Vagina (tissue), 2 donors: ENCODE measurements at regions not wholly inside any gene's neighbourhood (a gene's known extent, or its start where the extent isn't known, plus 50 kb on each side); places are given as distances from the start of the nearest gene placed in this dataset.

Source experiments
- DNase-seq, 2 donors: peaks; one replicate each; pipeline ENCODE4 v3.0.0-alpha.2; 2017; ENCODE audit errors: extremely low spot score in 2 of 2
- H3K27ac ChIP-seq: fragments of 200-600 bp; sonication (generic); one replicate; pipeline ENCODE4 v1.5.1; 2019
- H3K27me3 ChIP-seq: fragments of 200-600 bp; sonication (generic); one replicate; pipeline ENCODE4 v1.5.1; 2019
- H3K36me3 ChIP-seq, 2 donors: fragments of 200-600 bp; sonication (generic); one replicate each; pipeline ENCODE4 v1.5.1; 2017 to 2019
- H3K4me1 ChIP-seq: fragments of 200-600 bp; sonication (generic); one replicate; pipeline ENCODE4 v1.5.1; 2019
- H3K4me3 ChIP-seq, 2 donors: fragments of 200-600 bp; sonication (generic); 1 replicate in 1 of 2; 2 replicates in 1 of 2; pipeline ENCODE4 v1.5.1; 2016 to 2019
- H3K9me3 ChIP-seq: fragments of 200-600 bp; sonication (generic); one replicate; pipeline ENCODE4 v1.5.1; 2019
- POLR2A ChIP-seq, 2 donors: fragments of 450-650 bp; IDR thresholded peaks; one replicate each; pipeline ENCODE4 v1.6.1; 2017; ENCODE audit warnings: antibody characterized with exemption in 2 of 2, mild to moderate bottlenecking in 2 of 2, moderate library complexity in 2 of 2
- POLR2AphosphoS5 ChIP-seq, 2 donors: sonication (generic); formaldehyde crosslinking; IDR thresholded peaks; one replicate each; pipeline ENCODE4 v1.9.0; 2017; ENCODE audit warnings: antibody characterized with exemption in 2 of 2, mild to moderate bottlenecking in 2 of 2, low read depth in 1 of 2; ENCODE audit not compliant: insufficient read depth in 1 of 2
- intact Hi-C: fragments of 100-400 bp; cut with DNase I; formaldehyde crosslinking; loops from one replicate; pipeline ENCODE4 v1.15.1; 2023
- TF ChIP-seq, protein P1 (sequence below), 3 experiments: fragments of 450-650 bp in 2 of 3; fragments of 200-600 bp in 1 of 3; sonication (generic) in 1 of 3; IDR thresholded peaks; one replicate each; pipeline ENCODE4 v1.5.1; 2017 to 2019; ENCODE audit warnings: antibody characterized with exemption in 3 of 3, mild to moderate bottlenecking in 2 of 3, moderate library complexity in 2 of 3

- Histone ChIP-seq H3K4me3 (no peak overlapping the region), H3K4me1 (no peaks in the 10 kb centered on the region), H3K36me3 (no peaks in the 10 kb centered on the region), H3K9me3 (no peaks in the 10 kb centered on the region), H3K27ac (no peak overlapping the region), H3K27me3 (no peaks in the 10 kb centered on the region)
- no peak for DNase-seq
- intact Hi-C loops, result no loop called here
- TF ChIP-seq, protein P1, sequence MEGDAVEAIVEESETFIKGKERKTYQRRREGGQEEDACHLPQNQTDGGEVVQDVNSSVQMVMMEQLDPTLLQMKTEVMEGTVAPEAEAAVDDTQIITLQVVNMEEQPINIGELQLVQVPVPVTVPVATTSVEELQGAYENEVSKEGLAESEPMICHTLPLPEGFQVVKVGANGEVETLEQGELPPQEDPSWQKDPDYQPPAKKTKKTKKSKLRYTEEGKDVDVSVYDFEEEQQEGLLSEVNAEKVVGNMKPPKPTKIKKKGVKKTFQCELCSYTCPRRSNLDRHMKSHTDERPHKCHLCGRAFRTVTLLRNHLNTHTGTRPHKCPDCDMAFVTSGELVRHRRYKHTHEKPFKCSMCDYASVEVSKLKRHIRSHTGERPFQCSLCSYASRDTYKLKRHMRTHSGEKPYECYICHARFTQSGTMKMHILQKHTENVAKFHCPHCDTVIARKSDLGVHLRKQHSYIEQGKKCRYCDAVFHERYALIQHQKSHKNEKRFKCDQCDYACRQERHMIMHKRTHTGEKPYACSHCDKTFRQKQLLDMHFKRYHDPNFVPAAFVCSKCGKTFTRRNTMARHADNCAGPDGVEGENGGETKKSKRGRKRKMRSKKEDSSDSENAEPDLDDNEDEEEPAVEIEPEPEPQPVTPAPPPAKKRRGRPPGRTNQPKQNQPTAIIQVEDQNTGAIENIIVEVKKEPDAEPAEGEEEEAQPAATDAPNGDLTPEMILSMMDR (IDR thresholded peaks at IDR 0.05), result no peak
- TF ChIP-seq POLR2AphosphoS5 (IDR thresholded peaks at IDR 0.05; ENCODE audit: insufficient read depth in 1 of 2, low read depth in 1 of 2) (no peak), POLR2A (IDR thresholded peaks at IDR 0.05) (no peak)
These were observed 1081.7 kb upstream of the FANCL start for GRCh38 chr2:59322870-59323269.

GRCh38 chr2:59322005-59322404, 1080.9 kb upstream of the FANCL start:
- Histone ChIP-seq H3K9me3 (no peaks in the 10 kb centered on the region), H3K27ac (no peak overlapping the region), H3K4me3 (no peak overlapping the region), H3K27me3 (no peaks in the 10 kb centered on the region), H3K4me1 (no peaks in the 10 kb centered on the region), H3K36me3 (no peaks in the 10 kb centered on the region)
- intact Hi-C loops, result no loop called here
- TF ChIP-seq, protein P1 (IDR thresholded peaks at IDR 0.05), result no peak
- TF ChIP-seq POLR2A (IDR thresholded peaks at IDR 0.05) (no peak), POLR2AphosphoS5 (IDR thresholded peaks at IDR 0.05; ENCODE audit: insufficient read depth in 1 of 2, low read depth in 1 of 2) (no peak)
- DNase-seq, result no peak

DNA sequence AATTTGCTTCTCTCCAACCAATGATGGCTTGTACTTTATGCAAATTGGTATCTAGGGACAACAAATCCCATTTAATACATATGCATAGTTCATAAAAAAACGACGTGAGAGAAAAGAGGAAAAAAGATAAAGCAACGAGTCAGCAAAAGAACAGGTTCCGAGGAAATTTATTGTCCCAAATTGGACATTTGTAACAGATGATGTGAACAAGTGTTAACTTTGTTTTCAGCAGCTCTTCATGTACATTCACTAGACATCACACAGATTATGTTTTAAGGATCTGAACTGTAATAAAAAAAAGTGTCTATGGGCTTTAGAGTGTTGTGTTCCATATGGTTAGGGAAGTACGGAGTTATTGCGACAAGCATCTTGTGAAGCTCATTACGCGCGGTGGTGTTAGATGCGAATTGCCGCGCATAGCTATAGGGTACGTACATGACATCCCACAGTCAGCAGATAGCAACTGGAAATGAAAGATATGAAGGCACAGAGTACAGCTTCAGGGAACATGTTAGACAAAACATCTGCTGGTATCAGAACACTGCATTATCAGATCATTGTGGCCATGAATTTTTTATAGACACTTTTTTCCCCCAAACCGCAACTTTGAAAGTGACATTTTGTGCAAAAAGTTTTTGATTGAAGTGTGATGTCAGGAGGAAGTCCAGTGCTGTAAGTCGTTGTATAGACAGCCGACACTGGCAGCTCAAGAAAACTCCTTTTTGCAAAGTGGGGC, 1073.1 kb upstream of the FANCL start:
- Histone ChIP-seq H3K9me3 (no peaks in the 10 kb centered on the region), H3K36me3 (no peaks in the 10 kb centered on the region), H3K27me3 (no peaks in the 10 kb centered on the region), H3K4me3 (no peak overlapping the region), H3K4me1 (no peaks in the 10 kb centered on the region), H3K27ac (no peak overlapping the region)
- intact Hi-C loops, result no loop called here
- no peak for DNase-seq
- TF ChIP-seq, protein P1 (IDR thresholded peaks at IDR 0.05), result no peak
- TF ChIP-seq POLR2A (IDR thresholded peaks at IDR 0.05), result no peak
- no peak for TF ChIP-seq POLR2AphosphoS5 (IDR thresholded peaks at IDR 0.05; ENCODE audit: insufficient read depth in 1 of 2, low read depth in 1 of 2)

GRCh38 chr2:59312967-59313940, 1072.1 kb upstream of the FANCL start:
- H3K4me1 ChIP-seq, result no peaks in the 10 kb centered on the region
- TF ChIP-seq, protein P1 (IDR thresholded peaks at IDR 0.05), result no peak
- TF ChIP-seq POLR2A (IDR thresholded peaks at IDR 0.05) (no peak), POLR2AphosphoS5 (IDR thresholded peaks at IDR 0.05; ENCODE audit: insufficient read depth in 1 of 2, low read depth in 1 of 2) (no peak)
- H3K4me3 ChIP-seq, result no peak overlapping the region
- DNase-seq, result no peak
- intact Hi-C loops, result no loop called here
- H3K36me3 ChIP-seq, result no peaks in the 10 kb centered on the region
- H3K9me3 ChIP-seq, result no peaks in the 10 kb centered on the region
- no peak overlapping the region for H3K27ac ChIP-seq
- no peaks in the 10 kb centered on the region for H3K27me3 ChIP-seq
